B cell (primary cell): ENCODE measurements at regions not wholly inside any gene's neighbourhood (a gene's known extent, or its start where the extent isn't known, plus 50 kb on each side); places are given as distances from the start of the nearest gene placed in this dataset.

Experiments used
- ATAC-seq: fragments of 200-7000 bp; cut with Tn5 transposase; one replicate; pipeline ENCODE4 v1.10.0; 2021; ENCODE audit warnings: low read depth, mild to moderate bottlenecking, moderate number of reproducible peaks, moderate library complexity
- CTCF ChIA-PET: fragments of 350-600 bp; sonication (Branson Sonifier 250); formaldehyde crosslinking; loops from one replicate; lab custom pipeline; 2021; ENCODE audit warnings: antibody characterized with exemption, inconsistent platforms; lab: Charles Lee
- POLR2A ChIA-PET: fragments of 350-600 bp; sonication (Branson Sonifier 250); formaldehyde crosslinking; loops from one replicate; lab custom pipeline; 2021; ENCODE audit warnings: antibody characterized with exemption; lab: Charles Lee
- DNase-seq: peaks from one replicate; pipeline ENCODE4 v3.0.0; 2013
- H2AFZ ChIP-seq: 2 replicates; pipeline ENCODE4 v1.6.1; 2012; ENCODE audit warnings: mild to moderate bottlenecking, low read depth, low read length; ENCODE audit not compliant: insufficient read depth, poor library complexity, severe bottlenecking
- H3K27ac ChIP-seq, 2 donors: 1 replicate in 1 of 2; 2 replicates in 1 of 2; pipeline ENCODE4 v1.5.1; 2012 to 2013; ENCODE audit warnings: low read length in 2 of 2, mild to moderate bottlenecking in 2 of 2, moderate library complexity in 1 of 2
- H3K27me3 ChIP-seq, 4 experiments: fragments of 200-600 bp in 1 of 4; sonication (generic) in 1 of 4; replicated peaks in 1 of 4; 1 replicate in 2 of 4; 2 replicates in 2 of 4; pipeline versions ENCODE4 v1.6.1 to v1.7.0; 2013 to 2016; ENCODE audit warnings: low read length in 3 of 4, mild to moderate bottlenecking in 2 of 4, mixed read lengths in 1 of 4, moderate library complexity in 1 of 4; ENCODE audit not compliant: insufficient read depth in 4 of 4, control insufficient read depth in 3 of 4; ENCODE audit errors: control extremely low read depth in 1 of 4
- H3K36me3 ChIP-seq, 2 experiments: replicated peaks in 1 of 2; 1 replicate in 1 of 2; 2 replicates in 1 of 2; pipeline versions ENCODE4 v1.6.1 to v1.7.1; 2013; ENCODE audit warnings: low read length in 1 of 2; ENCODE audit not compliant: insufficient read depth in 2 of 2, control insufficient read depth in 1 of 2; ENCODE audit errors: control extremely low read depth in 1 of 2, extremely low read depth in 1 of 2
- H3K4me1 ChIP-seq, 2 donors: fragments of 200-600 bp in 1 of 2; sonication (generic) in 1 of 2; 1 replicate in 1 of 2; 2 replicates in 1 of 2; pipeline versions ENCODE4 v1.5.1 to v1.6.1; 2013 to 2017; ENCODE audit warnings: low read length in 2 of 2; ENCODE audit not compliant: control insufficient read depth in 2 of 2, insufficient read depth in 2 of 2
- H3K4me2 ChIP-seq: replicated peaks from 2 replicates; pipeline ENCODE3; 2012; ENCODE audit warnings: mild to moderate bottlenecking, low read depth, low read length; ENCODE audit not compliant: poor library complexity, severe bottlenecking
- H3K4me3 ChIP-seq, 5 experiments: fragments of 200-600 bp in 1 of 5; sonication (generic) in 1 of 5; 1 replicate in 3 of 5; 2 replicates in 2 of 5; pipeline versions ENCODE4 v1.5.1 to v1.7.0; 2011 to 2016; ENCODE audit warnings: low read length in 4 of 5, mild to moderate bottlenecking in 4 of 5, low read depth in 2 of 5, control low read depth in 1 of 5, moderate library complexity in 1 of 5; ENCODE audit not compliant: insufficient read depth in 1 of 5; ENCODE audit errors: control extremely low read depth in 1 of 5, extremely low read depth in 1 of 5
- H3K79me2 ChIP-seq: fragments of 200-600 bp; sonication (generic); one replicate; pipeline ENCODE4 v1.6.0; 2016; ENCODE audit warnings: low read length; ENCODE audit not compliant: control insufficient read depth, insufficient read depth
- H3K9ac ChIP-seq: fragments of 200-600 bp; sonication (generic); 2 replicates; pipeline ENCODE4 v1.6.1; 2017; ENCODE audit warnings: mild to moderate bottlenecking, low read length, moderate library complexity
- H3K9me3 ChIP-seq, 3 donors: one replicate each; pipeline versions ENCODE4 v1.6.1 to v1.7.1; 2013; ENCODE audit warnings: low read length in 2 of 3; ENCODE audit not compliant: control insufficient read depth in 2 of 3, insufficient read depth in 1 of 3; ENCODE audit errors: control extremely low read depth in 1 of 3
- H4K20me1 ChIP-seq: 2 replicates; pipeline ENCODE4 v1.6.0; 2012; ENCODE audit warnings: mild to moderate bottlenecking, low read length; ENCODE audit not compliant: insufficient read depth, control insufficient read depth, poor library complexity, severe bottlenecking
- H3K27ac Mint-ChIP-seq: one replicate; pipeline ENCODE4 v1.8.0; 2021; ENCODE audit warnings: mixed read lengths
- H3K27me3 Mint-ChIP-seq: one replicate; pipeline ENCODE4 v1.8.0; 2021; ENCODE audit warnings: mixed read lengths
- H3K4me1 Mint-ChIP-seq: one replicate; pipeline ENCODE4 v1.8.0; 2021; ENCODE audit warnings: mixed read lengths
- H3K4me3 Mint-ChIP-seq: one replicate; pipeline ENCODE4 v1.8.0; 2021; ENCODE audit warnings: mixed read lengths
- H3K9me3 Mint-ChIP-seq: one replicate; pipeline ENCODE4 v1.8.0; 2022; ENCODE audit warnings: mixed read lengths; ENCODE audit not compliant: insufficient read depth
- EZH2 ChIP-seq: IDR thresholded peaks from 2 replicates; pipeline ENCODE4 v1.6.1; 2012; ENCODE audit warnings: borderline replicate concordance, low read depth, mild to moderate bottlenecking, moderate library complexity, low read length; ENCODE audit not compliant: insufficient read depth, poor library complexity, severe bottlenecking
- WGBS: methylation state at CpG from one replicate; pipeline ENCODE4 v1.1.5; 2013; ENCODE audit warnings: missing lambda C conversion rate; ENCODE audit not compliant: insufficient coverage; 5-methylcytosine and 5-hydroxymethylcytosine counted together
- intact Hi-C: fragments of 100-400 bp; cut with micrococcal nuclease; formaldehyde crosslinking; loops from one replicate; pipeline ENCODE4 v1.10.0; 2022
- TF ChIP-seq, protein P1 (sequence below): fragments of 200-600 bp; IDR thresholded peaks from one replicate; pipeline ENCODE4 v1.8.0; 2022; ENCODE audit warnings: antibody characterized with exemption, mild to moderate bottlenecking

DNA sequence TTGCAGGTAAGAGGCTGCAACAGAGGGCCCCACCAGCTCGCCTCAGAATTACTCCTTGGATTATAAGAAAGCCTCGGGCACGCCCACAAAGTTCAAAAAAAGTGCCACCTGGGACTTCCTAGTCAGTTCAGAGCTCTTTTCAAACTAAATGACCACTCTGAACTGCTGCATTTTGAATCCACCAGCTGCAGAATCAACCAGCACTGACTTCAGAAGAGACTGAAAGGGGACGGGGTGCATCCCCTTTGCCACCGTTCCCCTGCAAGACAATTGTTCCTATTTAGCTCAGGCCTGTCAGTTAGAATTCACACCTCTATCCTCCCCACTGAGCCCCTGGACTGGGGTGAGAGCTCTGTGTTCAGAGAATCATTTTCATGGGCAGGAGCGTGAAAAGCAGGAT, 181.4 kb upstream of the GADL1 start:
- CTCF ChIA-PET = no interaction called here
- Histone ChIP-seq H4K20me1 (no peaks in the 10 kb centered on the region), H3K27ac (no peak overlapping the region), H3K79me2 (no peaks in the 10 kb centered on the region), H2AFZ (no peak overlapping the region), H3K4me2 (no peak overlapping the region), H3K4me3 (no peak overlapping the region), H3K27me3 (no peaks in the 10 kb centered on the region), H3K4me1 (no peaks in the 10 kb centered on the region), H3K9ac (no peak overlapping the region), H3K9me3 (peaks cover 0 to 2% (median 0%) of the 10 kb centered on the region in 3 donors), H3K36me3 (no peaks in the 10 kb centered on the region)
- DNase-seq = no peak
- peaks cover 4% of the 10 kb centered on the region for H3K27me3 Mint-ChIP-seq
- WGBS = 87% methylated on average over 3 of the region's 6 CpGs
- H3K4me3 Mint-ChIP-seq = no peak overlapping the region
- no peaks in the 10 kb centered on the region for H3K4me1 Mint-ChIP-seq
- ATAC-seq = no peak
- peaks cover 3% of the 10 kb centered on the region for H3K9me3 Mint-ChIP-seq
- TF ChIP-seq EZH2 = no peak
- TF ChIP-seq, protein P1, sequence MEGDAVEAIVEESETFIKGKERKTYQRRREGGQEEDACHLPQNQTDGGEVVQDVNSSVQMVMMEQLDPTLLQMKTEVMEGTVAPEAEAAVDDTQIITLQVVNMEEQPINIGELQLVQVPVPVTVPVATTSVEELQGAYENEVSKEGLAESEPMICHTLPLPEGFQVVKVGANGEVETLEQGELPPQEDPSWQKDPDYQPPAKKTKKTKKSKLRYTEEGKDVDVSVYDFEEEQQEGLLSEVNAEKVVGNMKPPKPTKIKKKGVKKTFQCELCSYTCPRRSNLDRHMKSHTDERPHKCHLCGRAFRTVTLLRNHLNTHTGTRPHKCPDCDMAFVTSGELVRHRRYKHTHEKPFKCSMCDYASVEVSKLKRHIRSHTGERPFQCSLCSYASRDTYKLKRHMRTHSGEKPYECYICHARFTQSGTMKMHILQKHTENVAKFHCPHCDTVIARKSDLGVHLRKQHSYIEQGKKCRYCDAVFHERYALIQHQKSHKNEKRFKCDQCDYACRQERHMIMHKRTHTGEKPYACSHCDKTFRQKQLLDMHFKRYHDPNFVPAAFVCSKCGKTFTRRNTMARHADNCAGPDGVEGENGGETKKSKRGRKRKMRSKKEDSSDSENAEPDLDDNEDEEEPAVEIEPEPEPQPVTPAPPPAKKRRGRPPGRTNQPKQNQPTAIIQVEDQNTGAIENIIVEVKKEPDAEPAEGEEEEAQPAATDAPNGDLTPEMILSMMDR = no peak
- H3K27ac Mint-ChIP-seq = no peak overlapping the region
- intact Hi-C loops = no loop called here
- POLR2A ChIA-PET = no interaction called here

DNA sequence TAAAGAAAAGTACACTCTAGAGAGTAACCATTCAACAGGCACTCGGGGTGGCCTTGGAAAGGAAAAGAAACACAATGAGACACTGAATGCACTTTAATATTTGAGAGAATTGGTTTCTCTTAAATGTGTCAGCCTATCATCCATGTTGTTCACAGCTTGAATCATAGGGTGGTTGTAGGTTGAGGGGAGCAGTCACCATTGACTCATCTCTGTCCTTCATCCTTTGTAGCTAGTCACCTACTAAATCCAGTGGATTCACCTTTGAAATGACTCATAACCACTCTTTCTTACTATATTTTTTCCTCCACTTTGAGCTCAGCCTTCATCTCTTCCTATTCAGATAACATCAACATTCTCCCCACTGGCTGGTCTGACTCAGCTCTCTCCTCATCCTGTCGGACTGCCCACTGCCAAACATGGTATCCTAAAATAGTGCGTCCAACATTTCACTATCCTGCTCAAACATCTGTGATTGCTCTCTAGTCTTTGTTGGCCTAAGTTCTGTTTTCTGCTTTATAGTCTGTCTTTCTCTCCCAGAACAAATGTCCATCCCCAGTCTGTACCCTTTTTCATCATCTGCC, 182.7 kb upstream of the GADL1 start:
- H3K27ac ChIP-seq = no peak overlapping the region
- TF ChIP-seq EZH2 = no peak
- TF ChIP-seq, protein P1 = no peak
- H3K36me3 ChIP-seq = no peaks in the 10 kb centered on the region
- intact Hi-C loops = no loop called here
- ChIA-PET CTCF (no interaction called here), POLR2A (no interaction called here)
- ATAC-seq (no peak), DNase-seq (no peak)
- no peaks in the 10 kb centered on the region for H3K4me1 ChIP-seq
- H3K4me2 ChIP-seq = no peak overlapping the region
- Mint-ChIP-seq H3K4me3 (no peak overlapping the region), H3K27me3 (peaks cover 4% of the 10 kb centered on the region), H3K27ac (no peak overlapping the region), H3K4me1 (no peaks in the 10 kb centered on the region), H3K9me3 (peaks cover 3% of the 10 kb centered on the region)
- H3K9ac ChIP-seq = no peak overlapping the region
- H2AFZ ChIP-seq = no peak overlapping the region
- peaks cover 0 to 2% (median 0%) of the 10 kb centered on the region in 3 donors for H3K9me3 ChIP-seq
- no peaks in the 10 kb centered on the region for H4K20me1 ChIP-seq
- H3K4me3 ChIP-seq = no peak overlapping the region
- no peaks in the 10 kb centered on the region for H3K27me3 ChIP-seq
- no peaks in the 10 kb centered on the region for H3K79me2 ChIP-seq
- WGBS = 31% methylated on average over 2 of the region's 3 CpGs
